RWPE1 (cell line): ENCODE measurements at regions not wholly inside any gene's neighbourhood (a gene's known extent, or its start where the extent isn't known, plus 50 kb on each side); places are given as distances from the start of the nearest gene placed in this dataset.

Source experiments
- CTCF ChIA-PET: fragments of 350-600 bp; sonication (Branson Sonifier 250); formaldehyde crosslinking; extraction: SDS; loops from one replicate; lab custom pipeline; 2021; lab: Yijun Ruan, JAX
- POLR2A ChIA-PET: fragments of 400-600 bp; formaldehyde crosslinking; extraction: SDS; loops from one replicate; lab custom pipeline; 2020; ENCODE audit warnings: antibody characterized with exemption; ENCODE audit not compliant: low non-redundant PET; lab: Yijun Ruan, JAX
- DNase-seq: peaks from one replicate; pipeline ENCODE4 v3.0.0; 2012; ENCODE audit warnings: low spot score
- H3K27ac ChIP-seq: fragments of 450-650 bp; 2 replicates; pipeline ENCODE4 v1.5.1; 2017
- CTCF ChIP-seq: fragments of 450-650 bp; conservative IDR thresholded peaks from 2 replicates; pipeline ENCODE4 v1.5.1; 2017; ENCODE audit warnings: low read depth, mild to moderate bottlenecking

GRCh38 chr4:140809676-140810075 lies 53.5 kb upstream of the TBC1D9 start:
- POLR2A ChIA-PET = no interaction called here
- TF ChIP-seq CTCF = no peak
- CTCF ChIA-PET = no interaction called here
- DNase-seq = no peak
- no peak overlapping the region for H3K27ac ChIP-seq

GRCh38 chr4:140808256-140808655 lies 52.1 kb upstream of the TBC1D9 start:
- no peak overlapping the region for H3K27ac ChIP-seq
- ChIA-PET POLR2A (interaction anchor here (0.7 kb wide), 1 partner anchor 191 kb away, joined by 3 read pairs; no protein-coding TSS in a partner anchor), CTCF (no interaction called here)
- no peak for DNase-seq
- TF ChIP-seq CTCF = no peak

GRCh38 chr4:140807491-140808252 lies 51.5 kb upstream of the TBC1D9 start:
- DNase-seq = no peak
- ChIA-PET CTCF (no interaction called here), POLR2A (interaction anchor here (0.7 kb wide), 1 partner anchor 192 kb away, joined by 3 read pairs; no protein-coding TSS in a partner anchor)
- TF ChIP-seq CTCF = no peak
- H3K27ac ChIP-seq = no peak overlapping the region

GRCh38 chr4:140806163-140806562 lies 50.0 kb upstream of the TBC1D9 start:
- H3K27ac ChIP-seq = no peak overlapping the region
- CTCF ChIA-PET = no interaction called here
- POLR2A ChIA-PET = no interaction called here
- no peak for TF ChIP-seq CTCF
- no peak for DNase-seq
